Spleen (tissue), 11 donors: ENCODE measurements at regions not wholly inside any gene's neighbourhood (a gene's known extent, or its start where the extent isn't known, plus 50 kb on each side); places are given as distances from the start of the nearest gene placed in this dataset.

Experiments used
- DNase-seq: peaks from one replicate; pipeline ENCODE4 v3.0.0-alpha.2; 2020
- H3K27ac ChIP-seq, 8 donors: fragments of 200-600 bp; sonication (generic) in 7 of 8; 1 replicate in 4 of 8; 2 replicates in 4 of 8; pipeline versions ENCODE4 v1.5.0 to v1.8.0; 2016 to 2021; ENCODE audit warnings: inconsistent platforms in 4 of 8, mild to moderate bottlenecking in 4 of 8, moderate library complexity in 1 of 8
- H3K27me3 ChIP-seq, 7 donors: fragments of 200-600 bp; sonication (generic) in 6 of 7; replicated peaks in 1 of 7; 1 replicate in 4 of 7; 2 replicates in 3 of 7; pipeline versions ENCODE4 v1.5.0 to v1.8.0; 2016 to 2021; ENCODE audit warnings: inconsistent platforms in 3 of 7, mild to moderate bottlenecking in 1 of 7
- H3K36me3 ChIP-seq, 6 donors: fragments of 200-600 bp; sonication (generic) in 5 of 6; 1 replicate in 4 of 6; 2 replicates in 2 of 6; pipeline versions ENCODE4 v1.5.0 to v1.8.0; 2016 to 2021; ENCODE audit warnings: inconsistent platforms in 2 of 6
- H3K4me1 ChIP-seq, 6 donors: fragments of 200-600 bp; sonication (generic) in 5 of 6; 1 replicate in 3 of 6; 2 replicates in 3 of 6; pipeline versions ENCODE4 v1.5.0 to v1.8.0; 2016 to 2021; ENCODE audit warnings: inconsistent platforms in 3 of 6
- H3K4me3 ChIP-seq, 8 donors: fragments of 200-600 bp; sonication (generic) in 7 of 8; 1 replicate in 4 of 8; 2 replicates in 4 of 8; pipeline versions ENCODE4 v1.5.0 to v1.8.0; 2016 to 2021; ENCODE audit warnings: inconsistent platforms in 4 of 8, mild to moderate bottlenecking in 4 of 8, moderate library complexity in 2 of 8
- H3K9me3 ChIP-seq, 8 donors: fragments of 200-600 bp; sonication (generic) in 7 of 8; 1 replicate in 4 of 8; 2 replicates in 4 of 8; pipeline versions ENCODE4 v1.5.0 to v1.8.0; 2016 to 2021; ENCODE audit warnings: inconsistent platforms in 4 of 8
- POLR2A ChIP-seq, 3 donors: fragments of 450-650 bp; IDR thresholded peaks; one replicate each; pipeline ENCODE4 v1.5.1; 2017; ENCODE audit warnings: antibody characterized with exemption in 3 of 3, mild to moderate bottlenecking in 1 of 3
- POLR2AphosphoS5 ChIP-seq, 3 donors: sonication (generic); formaldehyde crosslinking; IDR thresholded peaks; one replicate each; pipeline ENCODE4 v1.5.1; 2017; ENCODE audit warnings: antibody characterized with exemption in 3 of 3
- WGBS, 5 donors: extraction: QIAGEN DNeasy Blood & Tissue Kit in 3 of 5; methylation state at CpG; one replicate each; pipeline versions ENCODE4 v1.1.5 to v1.1.7; 2013 to 2018; 5-methylcytosine and 5-hydroxymethylcytosine counted together
- intact Hi-C: fragments of 100-400 bp; cut with DNase I; formaldehyde crosslinking; loops from one replicate; pipeline ENCODE4 v1.15.0; 2023; ENCODE audit warnings: low total_unique reads
- small RNA-seq, 4 donors: library from RNA; depleted of rRNA; stranded (forward); fragments of <200 nt; gene quantifications; one replicate each; pipeline ENCODE3, GENCODE V24; 2016
- TF ChIP-seq, protein P1 (sequence below), 11 experiments: fragments of 200-600 bp in 7 of 11; fragments of 450-650 bp in 4 of 11; sonication (generic) in 4 of 11; IDR thresholded peaks in 8 of 11; conservative IDR thresholded peaks in 3 of 11; 1 replicate in 7 of 11; 2 replicates in 4 of 11; pipeline versions ENCODE4 v1.4.0 to v1.8.0; 2016 to 2021; ENCODE audit warnings: antibody characterized with exemption in 11 of 11, inconsistent platforms in 4 of 11, mild to moderate bottlenecking in 1 of 11
- donor health status: healthy with polysubstance abuse.
- donor health status: DM: no; HTN: no; CAD: no; lungs with moderate emphysema.
- donor health status: DM: no; HTN: no; CAD: no.
- donor health status: Bipolar disorder and iron deficiency.
- donor health status: healthy.
- donor health status: DM: no; HTN: no; CAD: no.
- donor health status: DM: yes; HTN: yes; CAD: no.

DNA sequence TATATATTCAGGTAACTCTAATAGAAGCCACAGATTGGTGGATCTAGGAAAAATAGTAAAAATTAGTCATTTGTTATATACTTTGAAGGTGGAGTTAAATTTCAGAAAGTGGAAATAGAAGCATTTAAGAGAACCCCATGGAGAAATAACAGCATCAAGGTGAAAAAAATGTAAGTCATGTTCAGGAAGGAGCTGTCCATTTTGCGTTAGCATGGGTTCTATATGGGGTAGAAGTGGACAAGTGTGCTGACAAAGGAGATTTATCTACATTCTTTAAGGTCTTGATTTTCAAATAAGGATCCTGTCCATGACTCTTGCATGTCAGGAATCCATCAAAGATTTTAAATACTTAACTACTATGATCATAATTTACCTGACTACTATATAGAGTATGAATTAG, 50.2 kb upstream of the ROBO1 start:
- intact Hi-C loops: no loop called here
- Histone ChIP-seq H3K27me3 (no peaks in the 10 kb centered on the region), H3K4me3 (no peak overlapping the region), H3K36me3 (no peaks in the 10 kb centered on the region), H3K9me3 (peaks cover 7 to 38% (median 27%) of the 10 kb centered on the region in 8 donors), H3K27ac (no peak overlapping the region), H3K4me1 (no peaks in the 10 kb centered on the region)
- WGBS, 5 donors: 65 to 88% (median 77%) methylated on average over 1 of the region's 1 CpG
- TF ChIP-seq POLR2AphosphoS5 (IDR thresholded peaks at IDR 0.05) (no peak), POLR2A (IDR thresholded peaks at IDR 0.05) (no peak)
- TF ChIP-seq, protein P1, sequence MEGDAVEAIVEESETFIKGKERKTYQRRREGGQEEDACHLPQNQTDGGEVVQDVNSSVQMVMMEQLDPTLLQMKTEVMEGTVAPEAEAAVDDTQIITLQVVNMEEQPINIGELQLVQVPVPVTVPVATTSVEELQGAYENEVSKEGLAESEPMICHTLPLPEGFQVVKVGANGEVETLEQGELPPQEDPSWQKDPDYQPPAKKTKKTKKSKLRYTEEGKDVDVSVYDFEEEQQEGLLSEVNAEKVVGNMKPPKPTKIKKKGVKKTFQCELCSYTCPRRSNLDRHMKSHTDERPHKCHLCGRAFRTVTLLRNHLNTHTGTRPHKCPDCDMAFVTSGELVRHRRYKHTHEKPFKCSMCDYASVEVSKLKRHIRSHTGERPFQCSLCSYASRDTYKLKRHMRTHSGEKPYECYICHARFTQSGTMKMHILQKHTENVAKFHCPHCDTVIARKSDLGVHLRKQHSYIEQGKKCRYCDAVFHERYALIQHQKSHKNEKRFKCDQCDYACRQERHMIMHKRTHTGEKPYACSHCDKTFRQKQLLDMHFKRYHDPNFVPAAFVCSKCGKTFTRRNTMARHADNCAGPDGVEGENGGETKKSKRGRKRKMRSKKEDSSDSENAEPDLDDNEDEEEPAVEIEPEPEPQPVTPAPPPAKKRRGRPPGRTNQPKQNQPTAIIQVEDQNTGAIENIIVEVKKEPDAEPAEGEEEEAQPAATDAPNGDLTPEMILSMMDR (IDR thresholded peaks at IDR 0.05 in 8 of 11, conservative IDR thresholded peaks at IDR 0.05 in 3 of 11): no peak
- no peak for DNase-seq

Small RNAs in the stretch of these regions (small RNA-seq; reads per million reads assigned to genes)
- gene AC108740.1: 0 reads per million in 4 donors
